ENCODE measurements at regions not wholly inside any gene's neighbourhood (a gene's known extent, or its start where the extent isn't known, plus 50 kb on each side); places are given as distances from the start of the nearest gene placed in this dataset.

GRCh38 chr2:71932780-71933466 is 214.7 kb downstream of the CYP26B1 start:
- TF ChIP-seq CTCF (IDR thresholded peaks at IDR 0.05) (no peak), POLR2A (IDR thresholded peaks at IDR 0.05) (no peak)

All from tibial nerve (tissue), 3 donors.